ENCODE measurements at regions not wholly inside any gene's neighbourhood (a gene's known extent, or its start where the extent isn't known, plus 50 kb on each side); places are given as distances from the start of the nearest gene placed in this dataset.

DNA sequence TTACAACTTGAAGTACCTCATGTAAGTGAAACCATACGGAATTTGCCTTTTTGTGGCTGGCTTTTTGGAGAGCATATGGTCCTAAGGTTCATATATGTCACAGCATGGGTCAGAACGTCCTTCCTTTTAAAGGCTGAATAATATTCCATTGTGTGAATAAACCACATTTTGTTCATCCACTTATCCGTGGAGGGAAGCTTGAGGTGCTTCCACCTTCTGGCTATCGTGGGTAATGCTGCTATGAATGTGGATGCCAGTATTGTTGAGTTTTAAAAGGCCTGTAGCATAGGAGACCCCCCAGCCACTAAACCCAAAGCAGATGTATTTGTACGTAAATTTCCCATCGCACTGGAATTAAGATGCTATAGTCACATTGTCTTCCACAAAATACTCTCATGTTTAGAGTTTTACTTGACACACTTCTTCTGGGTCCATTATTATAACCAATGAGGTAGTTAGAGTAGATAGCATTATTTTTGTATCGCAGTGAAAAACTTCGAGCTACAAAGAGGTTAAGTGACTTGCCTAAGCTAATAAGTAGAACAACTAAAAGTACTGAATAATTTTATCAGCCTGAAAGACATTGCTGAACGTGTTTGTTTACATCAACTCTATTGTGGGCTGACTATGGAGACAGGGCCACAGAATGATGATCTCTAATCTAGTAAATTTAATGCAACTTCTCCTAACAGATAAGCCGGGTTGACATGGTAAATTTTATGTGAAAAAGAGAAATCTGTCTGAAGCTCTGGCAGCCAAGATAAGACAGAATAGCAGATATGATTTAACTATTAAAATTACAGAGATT is 183.0 kb upstream of the CTBP2 start:
- peak; percentile 77 for TF ChIP-seq CTCF (conservative IDR thresholded peaks at IDR 0.05; ENCODE audit: low read length)
- TF ChIP-seq EZH2phosphoT487 (IDR thresholded peaks at IDR 0.05; ENCODE audit: borderline replicate concordance, low read depth, low read length), result no peak

Data from OCI-LY7 (cell line).